HEK293T (cell line): ENCODE measurements at regions not wholly inside any gene's neighbourhood (a gene's known extent, or its start where the extent isn't known, plus 50 kb on each side); places are given as distances from the start of the nearest gene placed in this dataset.
"Not testable (repeated sequence)": the region's sequence is repeated elsewhere in the genome, so short reads cannot be mapped to it uniquely, and the experiment has no call there.

Experiments used
- BHLHE40 ChIP-seq: fragments of 450-650 bp; IDR thresholded peaks from 2 replicates; pipeline ENCODE4 v1.6.1; 2016; ENCODE audit warnings: mild to moderate bottlenecking, moderate library complexity, borderline replicate concordance
- ELF4 ChIP-seq: fragments of 450-650 bp; IDR thresholded peaks from 2 replicates; pipeline ENCODE4 v1.6.1; 2017; ENCODE audit warnings: antibody characterized with exemption
- FOXM1 ChIP-seq: fragments of 450-650 bp; IDR thresholded peaks from 2 replicates; pipeline ENCODE4 v1.6.1; 2017; ENCODE audit warnings: mild to moderate bottlenecking, borderline replicate concordance

DNA sequence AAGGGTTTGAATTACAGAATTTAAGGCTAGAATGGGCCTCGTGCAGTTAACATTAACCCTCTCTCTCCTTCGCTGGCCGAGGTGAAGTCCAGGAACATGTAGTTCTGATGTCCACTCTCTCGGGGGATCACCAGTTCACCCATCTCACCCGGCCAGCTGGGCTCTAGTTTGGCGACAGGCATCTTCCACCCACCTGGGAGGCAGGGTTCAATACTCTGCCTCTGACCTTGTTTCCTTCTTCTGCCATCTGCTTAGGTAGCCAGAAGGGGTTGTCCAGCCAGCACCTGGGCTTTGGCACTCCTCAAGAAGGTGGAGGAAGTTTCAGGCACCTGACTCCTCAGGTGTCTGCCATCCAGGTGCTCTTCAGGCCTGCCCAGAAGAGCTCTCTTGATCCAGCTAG, 2857.8 kb downstream of the RPIA start:
- TF ChIP-seq ELF4, FOXM1, BHLHE40: not testable (repeated sequence)
